SU-DHL-6 (cell line): ENCODE measurements at regions not wholly inside any gene's neighbourhood (a gene's known extent, or its start where the extent isn't known, plus 50 kb on each side); places are given as distances from the start of the nearest gene placed in this dataset.

Experiments
- H2AFZ ChIP-seq: fragments of 200-600 bp; sonication (generic); 2 replicates; pipeline ENCODE4 v1.6.1; 2014; ENCODE audit warnings: low read depth, mild to moderate bottlenecking, moderate library complexity, mixed read lengths, antibody characterized with exemption, low read length; ENCODE audit not compliant: severe bottlenecking
- H3F3A ChIP-seq: fragments of 200-600 bp; shearing (Covaris generic); 2 replicates; pipeline ENCODE4 v1.6.0; 2016; ENCODE audit warnings: antibody characterized with exemption, mild to moderate bottlenecking; ENCODE audit not compliant: insufficient read depth
- H3K27ac ChIP-seq: fragments of 200-600 bp; sonication (generic); 2 replicates; pipeline ENCODE4 v1.5.1; 2016; ENCODE audit warnings: low read depth, mild to moderate bottlenecking, low read length, moderate library complexity, mixed read lengths
- H3K27me3 ChIP-seq: fragments of 200-600 bp; sonication (generic), shearing (Covaris generic); 2 replicates; pipeline ENCODE4 v1.6.0; 2014; ENCODE audit warnings: mild to moderate bottlenecking, low read length
- H3K36me3 ChIP-seq: fragments of 200-600 bp; sonication (generic); 2 replicates; pipeline ENCODE4 v1.6.1; 2014; ENCODE audit warnings: mild to moderate bottlenecking, low read length, mixed read lengths
- H3K4me2 ChIP-seq: fragments of 300-600, 200-600 bp; shearing (Covaris generic), sonication (generic); 2 replicates; pipeline ENCODE4 v1.6.0; 2014; ENCODE audit warnings: low read length, low read depth, mild to moderate bottlenecking; ENCODE audit not compliant: poor library complexity, severe bottlenecking
- H3K4me3 ChIP-seq: fragments of 200-600 bp; sonication (generic); 2 replicates; pipeline ENCODE4 v1.5.1; 2014; ENCODE audit warnings: antibody characterized with exemption, low read length, mild to moderate bottlenecking, mixed read lengths; ENCODE audit not compliant: insufficient read depth, poor library complexity, severe bottlenecking
- H3K79me2 ChIP-seq: fragments of 200-600 bp; sonication (generic); 2 replicates; pipeline ENCODE4 v1.6.1; 2014; ENCODE audit warnings: mild to moderate bottlenecking, low read length, moderate library complexity; ENCODE audit not compliant: insufficient read depth
- H3K9ac ChIP-seq: fragments of 200-600 bp; sonication (generic); 2 replicates; pipeline ENCODE4 v1.7.0; 2014; ENCODE audit warnings: mild to moderate bottlenecking, low read length
- H3K9me2 ChIP-seq: fragments of 200-600 bp; sonication (generic); replicated peaks from 2 replicates; pipeline ENCODE4 v1.6.1; 2014; ENCODE audit warnings: low read length; ENCODE audit not compliant: insufficient read depth
- H3K9me3 ChIP-seq: fragments of 200-600 bp; sonication (generic); 2 replicates; pipeline ENCODE4 v1.6.1; 2014; ENCODE audit warnings: low read length, mixed read lengths; ENCODE audit not compliant: insufficient read depth
- H4K20me1 ChIP-seq: fragments of 200-600 bp; sonication (generic); 2 replicates; pipeline ENCODE4 v1.6.1; 2014; ENCODE audit warnings: low read depth, mild to moderate bottlenecking, antibody characterized with exemption, low read length, moderate library complexity, mixed read lengths
- CTCF ChIP-seq: fragments of 200-600 bp; sonication (generic); IDR thresholded peaks from one replicate; pipeline ENCODE4 v1.5.1; 2017; ENCODE audit warnings: antibody characterized with exemption, mild to moderate bottlenecking, low read length, moderate library complexity; ENCODE audit not compliant: insufficient read depth, poor library complexity, severe bottlenecking
- EZH2phosphoT487 ChIP-seq: fragments of 200-600 bp; sonication (generic), shearing (Covaris generic); conservative IDR thresholded peaks from 2 replicates; pipeline ENCODE4 v1.6.1; 2018; ENCODE audit warnings: mild to moderate bottlenecking, antibody characterized with exemption, low read length, moderate library complexity, mixed read lengths

DNA sequence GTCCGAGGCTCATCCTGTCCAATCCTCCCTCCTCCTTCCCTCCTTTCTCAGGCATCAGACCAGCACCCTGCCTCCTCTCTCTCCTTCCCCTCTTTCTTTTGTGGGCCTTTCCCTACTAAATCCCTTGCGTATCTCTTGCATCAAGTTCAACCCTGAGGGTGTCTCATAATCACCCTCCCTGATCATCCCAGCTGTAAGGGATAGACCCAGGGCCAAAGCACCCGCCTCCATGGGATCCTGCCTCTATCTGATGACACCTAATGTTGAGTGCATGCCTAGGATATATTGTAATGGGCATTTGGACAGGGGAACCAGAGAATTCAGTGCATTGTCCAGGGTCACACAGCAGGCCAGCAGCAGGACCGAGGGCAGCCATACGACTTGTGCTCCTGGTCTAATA is 84.9 kb downstream of the PHETA1 start:
- Histone ChIP-seq H3F3A (no peaks in the 10 kb centered on the region), H3K9me2 (no peaks in the 10 kb centered on the region), H4K20me1 (no peaks in the 10 kb centered on the region), H3K9me3 (no peaks in the 10 kb centered on the region), H3K4me3 (no peak overlapping the region), H2AFZ (no peak overlapping the region), H3K27me3 (no peaks in the 10 kb centered on the region), H3K79me2 (peaks cover 2% of the 10 kb centered on the region; the same call in 1 of the 2 replicates), H3K27ac (no peak overlapping the region), H3K4me2 (no peak overlapping the region), H3K36me3 (0 out of 2 replicates have a peak, but pooled peaks cover under 1% of the 10 kb centered on the region), H3K9ac (no peak overlapping the region)
- no peak for TF ChIP-seq CTCF
- no peak for TF ChIP-seq EZH2phosphoT487

DNA sequence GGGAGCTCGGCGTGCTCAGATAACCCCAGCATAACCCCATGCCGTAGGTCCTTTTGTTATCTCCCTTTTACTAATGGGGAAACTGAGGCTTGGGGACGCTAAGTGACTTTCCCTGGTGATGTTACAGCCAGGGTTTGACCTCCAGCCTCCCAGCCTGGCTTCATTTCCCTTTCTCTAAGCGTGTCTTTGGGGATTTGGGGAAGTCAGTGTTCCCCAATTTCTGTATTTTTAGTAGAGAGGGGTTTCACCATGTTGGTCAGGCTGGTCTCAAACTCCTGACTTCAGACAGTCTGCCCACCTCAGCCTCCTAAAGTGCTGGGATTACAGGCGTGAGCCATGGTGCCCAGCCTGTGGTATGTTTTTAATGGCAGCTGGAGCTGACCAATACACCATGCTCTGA is 85.4 kb downstream of the PHETA1 start:
- no peaks in the 10 kb centered on the region for H3K27me3 ChIP-seq
- H3K27ac ChIP-seq: no peak overlapping the region
- TF ChIP-seq CTCF (no peak), EZH2phosphoT487 (no peak)
- no peaks in the 10 kb centered on the region for H3K9me2 ChIP-seq
- H3F3A ChIP-seq: no peaks in the 10 kb centered on the region
- no peaks in the 10 kb centered on the region for H3K9me3 ChIP-seq
- H3K4me3 ChIP-seq: no peak overlapping the region
- no peak overlapping the region for H3K9ac ChIP-seq
- H3K36me3 ChIP-seq: 0 out of 2 replicates have a peak, but pooled peaks cover 3% of the 10 kb centered on the region
- no peak overlapping the region for H2AFZ ChIP-seq
- peaks cover 2% of the 10 kb centered on the region; the same call in 1 of the 2 replicates for H3K79me2 ChIP-seq
- no peak overlapping the region for H3K4me2 ChIP-seq
- H4K20me1 ChIP-seq: no peaks in the 10 kb centered on the region

DNA sequence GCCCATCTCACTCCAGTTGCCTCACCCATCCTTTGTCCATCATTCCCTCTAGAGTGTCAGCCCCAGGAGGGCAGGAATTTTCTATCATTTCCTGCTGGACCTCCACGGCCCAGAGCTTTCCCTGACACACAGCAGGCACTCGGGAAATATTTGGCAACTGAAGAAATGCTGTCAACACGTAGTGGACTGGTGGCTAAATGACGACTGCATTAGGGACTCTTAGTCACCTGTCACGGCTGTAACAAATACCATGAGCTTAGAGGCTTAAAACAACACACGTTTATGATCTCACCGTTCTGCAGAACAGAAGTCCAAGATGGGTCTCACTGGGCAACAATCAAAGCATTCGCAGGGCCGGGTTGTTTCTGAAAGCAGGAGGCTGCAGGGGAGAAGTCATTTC is 91.3 kb downstream of the PHETA1 start:
- no peaks in the 10 kb centered on the region for H3F3A ChIP-seq
- peaks cover 12% of the 10 kb centered on the region; the same call in 1 of the 2 replicates for H3K36me3 ChIP-seq
- no peak for TF ChIP-seq EZH2phosphoT487
- TF ChIP-seq CTCF: no peak
- H3K9me3 ChIP-seq: no peaks in the 10 kb centered on the region
- no peak overlapping the region for H3K27ac ChIP-seq
- H3K4me3 ChIP-seq: no peak overlapping the region
- H3K9ac ChIP-seq: no peak overlapping the region
- H3K27me3 ChIP-seq: no peaks in the 10 kb centered on the region
- H2AFZ ChIP-seq: no peak overlapping the region
- no peaks in the 10 kb centered on the region; the same call in 1 of the 2 replicates for H4K20me1 ChIP-seq
- peaks cover 4% of the 10 kb centered on the region; the same call in 1 of the 2 replicates for H3K79me2 ChIP-seq
- H3K4me2 ChIP-seq: no peak overlapping the region
- H3K9me2 ChIP-seq: no peaks in the 10 kb centered on the region

DNA sequence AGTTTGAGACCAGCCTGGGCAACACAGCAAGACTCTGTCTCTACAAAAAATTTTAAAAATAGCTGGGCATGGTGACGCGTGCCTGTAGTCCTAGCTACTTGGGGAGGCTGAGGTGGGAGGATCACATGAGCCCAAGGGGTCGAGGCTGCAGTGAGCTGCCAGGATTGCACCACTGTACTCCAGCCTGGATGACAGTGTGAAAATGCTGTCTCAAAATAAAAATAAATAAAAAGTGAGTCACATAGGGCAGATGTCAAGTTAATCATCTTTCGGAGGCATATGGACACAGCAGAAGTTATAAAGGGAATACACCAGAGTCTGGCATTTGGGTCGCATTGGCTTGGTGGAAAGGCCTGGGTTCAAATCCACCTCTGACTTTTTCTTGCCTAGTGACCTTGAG is 92.7 kb downstream of the PHETA1 start:
- Histone ChIP-seq H3K9me3 (no peaks in the 10 kb centered on the region), H3K4me2 (no peak overlapping the region), H3K27me3 (no peaks in the 10 kb centered on the region), H3K4me3 (no peak overlapping the region), H3K9me2 (no peaks in the 10 kb centered on the region), H4K20me1 (no peaks in the 10 kb centered on the region; the same call in 1 of the 2 replicates), H3K9ac (no peak overlapping the region), H3K79me2 (peaks cover 4% of the 10 kb centered on the region; the same call in 1 of the 2 replicates), H2AFZ (no peak overlapping the region), H3K36me3 (peaks cover 23% of the 10 kb centered on the region), H3F3A (peaks cover 8% of the 10 kb centered on the region), H3K27ac (no peak overlapping the region)
- TF ChIP-seq EZH2phosphoT487: no peak
- TF ChIP-seq CTCF: no peak
